ENCODE measurements at regions not wholly inside any gene's neighbourhood (a gene's known extent, or its start where the extent isn't known, plus 50 kb on each side); places are given as distances from the start of the nearest gene placed in this dataset.

DNA sequence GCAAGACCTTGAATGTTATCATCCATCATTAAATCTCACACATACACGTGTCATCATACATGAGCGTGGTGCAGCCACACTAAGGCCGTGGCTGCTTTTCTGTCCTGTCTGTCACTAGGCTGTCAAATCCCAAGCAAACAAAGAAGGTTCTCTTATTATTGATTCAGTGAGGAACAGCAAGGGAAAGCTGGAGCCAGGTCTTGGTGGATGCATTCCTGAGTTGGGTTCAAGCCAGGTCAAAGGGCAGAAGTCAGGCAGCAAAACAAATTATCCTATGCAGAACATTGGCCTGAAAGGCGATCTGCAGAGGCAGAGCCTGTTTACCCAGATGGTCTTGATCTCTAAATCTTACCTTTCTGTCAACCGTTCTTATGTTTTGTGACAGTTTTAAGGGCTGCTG is 252.3 kb downstream of the NEDD1 start:
- no peak for TF ChIP-seq CTCF (conservative IDR thresholded peaks at IDR 0.05 in 1 of 2, IDR thresholded peaks at IDR 0.05 in 1 of 2; ENCODE audit: extremely low read depth in 1 of 2, insufficient read depth in 1 of 2, low read depth in 1 of 2, low read length in 2 of 2)
- no peak for TF ChIP-seq EZH2 (IDR thresholded peaks at IDR 0.05; ENCODE audit: borderline replicate concordance, low read length)
